Lower lobe of right lung (tissue), 2 donors: ENCODE measurements at regions not wholly inside any gene's neighbourhood (a gene's known extent, or its start where the extent isn't known, plus 50 kb on each side); places are given as distances from the start of the nearest gene placed in this dataset.

ENCODE experiments used
- ATAC-seq, 2 donors: fragments of 200-7000 bp; cut with Tn5 transposase; one replicate each; pipeline ENCODE4 v1.9.1; 2020 to 2022; ENCODE audit warnings: mild to moderate bottlenecking in 2 of 2, moderate library complexity in 2 of 2
- DNase-seq: peaks from one replicate; pipeline ENCODE4 v3.0.0-alpha.2; 2020
- H3K27ac ChIP-seq: fragments of 200-600 bp; one replicate; pipeline ENCODE4 v1.8.0; 2022
- H3K27me3 ChIP-seq: fragments of 200-600 bp; one replicate; pipeline ENCODE4 v1.8.0; 2022; ENCODE audit warnings: low read depth
- H3K36me3 ChIP-seq: fragments of 200-600 bp; one replicate; pipeline ENCODE4 v1.8.0; 2022; ENCODE audit warnings: mild to moderate bottlenecking
- H3K4me1 ChIP-seq: fragments of 200-600 bp; one replicate; pipeline ENCODE4 v1.8.0; 2022
- H3K4me3 ChIP-seq: fragments of 200-600 bp; one replicate; pipeline ENCODE4 v1.8.0; 2022; ENCODE audit warnings: mild to moderate bottlenecking
- H3K9me3 ChIP-seq: fragments of 200-600 bp; one replicate; pipeline ENCODE4 v1.8.0; 2022
- CTCF ChIP-seq: fragments of 200-600 bp; IDR thresholded peaks from one replicate; pipeline ENCODE4 v1.8.0; 2022; ENCODE audit warnings: antibody characterized with exemption, mild to moderate bottlenecking
- intact Hi-C: fragments of 100-400 bp; cut with DNase I; formaldehyde crosslinking; loops from one replicate; pipeline ENCODE4 v1.11.0; 2022
- donor health status: DM: no; HTN: yes; CAD: no; lungs with severe emphysema.

DNA sequence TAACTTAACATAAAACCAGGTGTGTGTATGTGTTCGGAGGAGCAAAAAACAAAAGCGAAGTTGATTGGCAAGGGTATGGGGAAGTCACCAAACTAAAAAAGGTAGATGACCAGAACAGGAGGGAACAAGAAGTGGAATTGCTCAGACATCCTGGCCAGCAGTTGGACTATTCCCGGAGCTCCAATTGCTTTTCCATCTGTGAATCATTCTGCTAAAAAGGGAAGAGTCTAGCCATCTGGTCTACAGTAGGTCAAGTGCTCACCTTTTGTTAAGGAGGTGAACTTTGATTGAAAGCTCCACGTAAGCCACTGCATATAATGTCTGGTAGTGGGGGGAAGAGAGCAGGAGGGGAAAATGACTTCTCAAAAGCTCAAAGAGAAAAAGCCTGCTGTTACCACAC is 50.0 kb upstream of the BET1 start:
- intact Hi-C loops = no loop called here
- ATAC-seq (no peak), DNase-seq (no peak)
- Histone ChIP-seq H3K9me3 (no peaks in the 10 kb centered on the region), H3K36me3 (no peaks in the 10 kb centered on the region), H3K4me3 (no peak overlapping the region), H3K27me3 (no peaks in the 10 kb centered on the region), H3K27ac (no peak overlapping the region), H3K4me1 (no peaks in the 10 kb centered on the region)
- TF ChIP-seq CTCF = no peak

GRCh38 chr7:94055963-94056362 is 51.8 kb upstream of the BET1 start:
- intact Hi-C loops = no loop called here
- DNase-seq (no peak), ATAC-seq (no peak)
- H3K36me3 ChIP-seq = no peaks in the 10 kb centered on the region
- H3K27me3 ChIP-seq = no peaks in the 10 kb centered on the region
- H3K4me1 ChIP-seq = no peaks in the 10 kb centered on the region
- no peaks in the 10 kb centered on the region for H3K9me3 ChIP-seq
- H3K4me3 ChIP-seq = no peak overlapping the region
- TF ChIP-seq CTCF = no peak
- H3K27ac ChIP-seq = no peak overlapping the region

- DNase-seq (no peak), ATAC-seq (no peak)
- Histone ChIP-seq H3K9me3 (no peaks in the 10 kb centered on the region), H3K27me3 (no peaks in the 10 kb centered on the region), H3K4me1 (no peaks in the 10 kb centered on the region), H3K27ac (no peak overlapping the region), H3K4me3 (no peak overlapping the region), H3K36me3 (no peaks in the 10 kb centered on the region)
- intact Hi-C loops = no loop called here
- TF ChIP-seq CTCF = no peak
Measured at GRCh38 chr7:94056796-94057207, 52.6 kb upstream of the BET1 start.

DNA sequence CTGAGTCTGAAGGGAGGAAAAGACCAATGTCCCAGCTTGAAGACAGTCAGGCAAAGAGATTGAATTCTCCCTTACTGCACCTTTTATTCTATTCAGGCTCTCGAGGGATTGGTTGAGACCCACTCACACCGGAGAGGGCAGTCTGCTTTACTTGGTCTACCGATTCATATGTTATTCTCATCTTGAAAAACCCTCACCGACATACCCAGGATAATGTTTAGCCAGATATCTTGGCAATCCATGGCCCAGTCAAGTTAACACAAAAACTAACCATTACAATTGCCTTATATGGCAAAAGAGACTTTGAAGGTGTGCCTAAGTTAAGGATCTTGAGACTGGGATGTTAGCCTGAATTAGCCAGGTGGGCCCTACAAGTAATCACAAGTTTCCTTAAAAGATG is 53.8 kb upstream of the BET1 start:
- intact Hi-C loops = no loop called here
- DNase-seq = no peak

DNA sequence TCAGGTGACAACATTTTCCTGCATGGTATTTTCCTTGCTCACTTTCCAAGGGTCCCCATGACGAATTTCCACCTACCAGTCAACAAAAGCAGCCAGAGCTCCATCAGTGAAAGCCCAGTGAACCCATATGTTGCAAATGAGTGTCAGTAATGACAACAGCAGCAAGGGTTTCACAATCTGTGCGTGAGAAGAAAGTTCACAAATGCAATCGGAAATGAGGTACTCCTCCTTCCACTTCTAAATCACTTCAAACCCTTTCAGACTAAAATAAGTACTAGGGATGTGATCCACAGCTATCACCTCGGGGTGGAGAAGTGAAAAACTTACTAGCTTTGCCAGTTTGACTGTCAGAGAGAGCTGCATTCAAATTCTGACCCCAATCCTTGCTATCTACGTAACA is 55.6 kb upstream of the BET1 start:
- no peaks in the 10 kb centered on the region for H3K27me3 ChIP-seq
- TF ChIP-seq CTCF = no peak
- no peaks in the 10 kb centered on the region for H3K9me3 ChIP-seq
- no peak for DNase-seq
- no peak overlapping the region for H3K4me3 ChIP-seq
- no peak overlapping the region for H3K27ac ChIP-seq
- no peaks in the 10 kb centered on the region for H3K36me3 ChIP-seq
- intact Hi-C loops = no loop called here
- H3K4me1 ChIP-seq = no peaks in the 10 kb centered on the region
- no peak for ATAC-seq

More for the DNA sequence above, 53.8 kb upstream of the BET1 start:
- Histone ChIP-seq H3K4me1 (no peaks in the 10 kb centered on the region), H3K9me3 (no peaks in the 10 kb centered on the region), H3K27ac (no peak overlapping the region), H3K4me3 (no peak overlapping the region), H3K27me3 (no peaks in the 10 kb centered on the region), H3K36me3 (no peaks in the 10 kb centered on the region)
- TF ChIP-seq CTCF = no peak
- no peak for ATAC-seq

DNA sequence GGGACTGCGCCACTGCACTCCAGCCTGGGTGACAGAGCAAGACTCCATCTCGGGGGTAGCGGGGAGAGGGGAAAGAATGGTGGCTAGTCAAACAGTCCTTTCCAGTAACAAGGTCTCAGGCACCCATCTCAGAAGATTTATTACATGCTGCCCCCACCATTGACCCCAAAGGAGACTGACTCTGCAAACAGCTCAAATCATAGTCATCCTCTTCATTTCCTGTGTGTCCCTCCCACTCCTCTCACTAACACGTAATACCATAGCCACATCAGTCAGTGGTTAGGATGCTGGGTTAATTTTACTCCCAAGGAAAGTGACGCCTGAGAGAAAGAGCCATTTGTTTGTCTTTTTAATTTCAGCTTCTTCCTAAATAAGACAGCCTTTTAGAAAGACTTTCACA is 56.6 kb upstream of the BET1 start:
- H3K36me3 ChIP-seq = no peaks in the 10 kb centered on the region
- DNase-seq (no peak), ATAC-seq (no peak)
- H3K27ac ChIP-seq = no peak overlapping the region
- H3K27me3 ChIP-seq = no peaks in the 10 kb centered on the region
- intact Hi-C loops = no loop called here
- H3K4me1 ChIP-seq = no peaks in the 10 kb centered on the region
- no peak for TF ChIP-seq CTCF
- no peak overlapping the region for H3K4me3 ChIP-seq
- no peaks in the 10 kb centered on the region for H3K9me3 ChIP-seq
